ENCODE measurements at regions not wholly inside any gene's neighbourhood (a gene's known extent, or its start where the extent isn't known, plus 50 kb on each side); places are given as distances from the start of the nearest gene placed in this dataset.

DNA sequence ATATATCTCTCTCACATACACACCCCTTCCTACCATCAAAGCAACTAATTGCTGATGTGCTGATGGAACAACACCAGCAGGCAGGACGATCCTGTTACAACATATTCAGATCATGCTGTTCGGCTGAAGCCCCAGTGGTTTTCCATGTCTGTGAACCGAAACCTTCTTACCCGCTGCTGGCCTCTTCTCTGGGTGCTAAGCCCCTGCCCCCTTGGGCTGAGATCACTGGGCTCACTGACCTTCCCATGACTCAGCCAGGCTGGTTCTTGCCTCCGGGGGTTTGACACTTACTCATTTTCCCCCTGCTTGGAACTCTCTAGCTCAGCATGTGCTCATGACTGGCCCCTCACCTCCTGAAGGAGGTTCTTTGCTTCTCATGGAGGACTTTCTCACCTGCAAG, 122.0 kb upstream of the RGMA start:
- H3K27ac ChIP-seq (replicated peaks) = no peak overlapping the region
- no peak for DNase-seq (ENCODE audit: low read depth in 1 of 2, low spot score in 1 of 2)
- H3K27me3 ChIP-seq (ENCODE audit: insufficient read depth, poor library complexity, severe bottlenecking) = no peaks in the 10 kb centered on the region
- no peak overlapping the region for H3K4me3 ChIP-seq (replicated peaks; ENCODE audit: insufficient read depth, low read length)
- TF ChIP-seq CTCF (IDR thresholded peaks at IDR 0.05; ENCODE audit: insufficient read depth, low read length) (no peak), SPI1 (IDR thresholded peaks at IDR 0.05; ENCODE audit: borderline replicate concordance, low read depth) (no peak), GABPA (IDR thresholded peaks at IDR 0.05; ENCODE audit: low read depth) (no peak), POLR2AphosphoS5 (IDR thresholded peaks at IDR 0.05; ENCODE audit: low read depth) (no peak)
- TF ChIP-seq, protein P1, sequence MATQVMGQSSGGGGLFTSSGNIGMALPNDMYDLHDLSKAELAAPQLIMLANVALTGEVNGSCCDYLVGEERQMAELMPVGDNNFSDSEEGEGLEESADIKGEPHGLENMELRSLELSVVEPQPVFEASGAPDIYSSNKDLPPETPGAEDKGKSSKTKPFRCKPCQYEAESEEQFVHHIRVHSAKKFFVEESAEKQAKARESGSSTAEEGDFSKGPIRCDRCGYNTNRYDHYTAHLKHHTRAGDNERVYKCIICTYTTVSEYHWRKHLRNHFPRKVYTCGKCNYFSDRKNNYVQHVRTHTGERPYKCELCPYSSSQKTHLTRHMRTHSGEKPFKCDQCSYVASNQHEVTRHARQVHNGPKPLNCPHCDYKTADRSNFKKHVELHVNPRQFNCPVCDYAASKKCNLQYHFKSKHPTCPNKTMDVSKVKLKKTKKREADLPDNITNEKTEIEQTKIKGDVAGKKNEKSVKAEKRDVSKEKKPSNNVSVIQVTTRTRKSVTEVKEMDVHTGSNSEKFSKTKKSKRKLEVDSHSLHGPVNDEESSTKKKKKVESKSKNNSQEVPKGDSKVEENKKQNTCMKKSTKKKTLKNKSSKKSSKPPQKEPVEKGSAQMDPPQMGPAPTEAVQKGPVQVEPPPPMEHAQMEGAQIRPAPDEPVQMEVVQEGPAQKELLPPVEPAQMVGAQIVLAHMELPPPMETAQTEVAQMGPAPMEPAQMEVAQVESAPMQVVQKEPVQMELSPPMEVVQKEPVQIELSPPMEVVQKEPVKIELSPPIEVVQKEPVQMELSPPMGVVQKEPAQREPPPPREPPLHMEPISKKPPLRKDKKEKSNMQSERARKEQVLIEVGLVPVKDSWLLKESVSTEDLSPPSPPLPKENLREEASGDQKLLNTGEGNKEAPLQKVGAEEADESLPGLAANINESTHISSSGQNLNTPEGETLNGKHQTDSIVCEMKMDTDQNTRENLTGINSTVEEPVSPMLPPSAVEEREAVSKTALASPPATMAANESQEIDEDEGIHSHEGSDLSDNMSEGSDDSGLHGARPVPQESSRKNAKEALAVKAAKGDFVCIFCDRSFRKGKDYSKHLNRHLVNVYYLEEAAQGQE (IDR thresholded peaks at IDR 0.05; ENCODE audit: insufficient replicate concordance, low read depth) = no peak

DNA sequence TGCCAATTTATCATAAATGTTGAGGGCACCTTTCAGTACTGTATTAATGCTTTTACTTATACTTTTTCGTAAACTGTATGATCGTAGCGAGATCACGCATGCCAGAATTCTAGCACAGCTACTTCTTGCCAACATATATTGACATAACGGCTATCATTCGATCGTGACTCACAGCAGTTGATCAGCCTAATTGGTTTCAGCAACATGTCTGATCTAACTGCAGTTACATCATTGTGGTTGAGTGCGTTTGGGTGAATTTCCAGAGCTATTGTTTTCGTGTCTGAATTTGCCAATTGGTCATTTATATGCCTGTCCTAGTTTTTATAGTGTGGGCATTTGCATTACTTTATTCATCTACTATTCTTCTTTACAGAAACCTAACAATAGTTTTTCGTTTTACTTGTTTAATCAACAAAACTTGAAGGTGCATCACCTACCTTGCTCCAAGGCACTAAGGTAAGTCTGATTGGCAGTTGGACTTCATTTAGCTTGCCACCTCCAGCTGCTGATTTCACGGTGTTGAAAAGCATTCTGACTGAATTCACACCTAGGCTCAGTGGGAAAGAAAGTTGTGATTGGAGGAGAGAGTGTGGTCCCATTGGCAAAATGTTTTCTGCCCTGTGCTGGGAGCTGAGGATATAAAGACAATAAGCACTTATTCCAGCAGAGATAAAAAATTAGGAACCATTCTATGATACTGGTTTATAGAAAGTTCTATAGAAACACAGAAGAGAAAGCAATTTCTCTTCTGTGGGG, 120.9 kb upstream of the RGMA start:
- H3K27ac ChIP-seq (replicated peaks) = no peak overlapping the region
- H3K4me3 ChIP-seq (replicated peaks; ENCODE audit: insufficient read depth, low read length) = no peak overlapping the region
- peaks cover 2% of the 10 kb centered on the region for H3K27me3 ChIP-seq (ENCODE audit: insufficient read depth, poor library complexity, severe bottlenecking)
- DNase-seq (ENCODE audit: low read depth in 1 of 2, low spot score in 1 of 2) = no peak
- TF ChIP-seq, protein P1 (IDR thresholded peaks at IDR 0.05; ENCODE audit: insufficient replicate concordance, low read depth) = no peak
- no peak for TF ChIP-seq GABPA (IDR thresholded peaks at IDR 0.05; ENCODE audit: low read depth)
- no peak for TF ChIP-seq CTCF (IDR thresholded peaks at IDR 0.05; ENCODE audit: insufficient read depth, low read length)
- no peak for TF ChIP-seq POLR2AphosphoS5 (IDR thresholded peaks at IDR 0.05; ENCODE audit: low read depth)
- TF ChIP-seq SPI1 (IDR thresholded peaks at IDR 0.05; ENCODE audit: borderline replicate concordance, low read depth) = no peak

DNA sequence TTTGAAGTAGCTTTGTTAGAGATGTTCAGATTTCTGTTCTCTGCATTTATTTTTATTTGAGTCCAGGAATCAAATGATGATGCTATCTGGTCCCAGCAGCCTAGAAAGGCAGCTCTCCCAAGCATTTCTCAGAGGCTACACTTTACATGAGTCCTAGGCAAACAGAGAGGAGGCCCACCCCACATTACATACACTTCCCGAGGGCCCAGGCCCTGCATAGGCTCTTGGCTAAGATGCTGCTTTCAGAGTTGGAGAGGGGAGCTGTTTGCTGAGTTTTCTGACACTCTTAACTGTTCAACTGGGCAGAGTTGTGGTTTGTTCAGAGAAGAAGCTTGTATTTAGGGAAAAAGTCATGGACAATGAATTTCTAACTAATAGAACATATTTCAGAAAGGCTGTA, 117.9 kb upstream of the RGMA start:
- Histone ChIP-seq H3K27ac (replicated peaks) (no peak overlapping the region), H3K4me3 (replicated peaks; ENCODE audit: insufficient read depth, low read length) (no peak overlapping the region), H3K27me3 (ENCODE audit: insufficient read depth, poor library complexity, severe bottlenecking) (peaks cover 2% of the 10 kb centered on the region)
- DNase-seq (ENCODE audit: low read depth in 1 of 2, low spot score in 1 of 2) = no peak
- no peak for TF ChIP-seq GABPA (IDR thresholded peaks at IDR 0.05; ENCODE audit: low read depth)
- no peak for TF ChIP-seq CTCF (IDR thresholded peaks at IDR 0.05; ENCODE audit: insufficient read depth, low read length)

DNA sequence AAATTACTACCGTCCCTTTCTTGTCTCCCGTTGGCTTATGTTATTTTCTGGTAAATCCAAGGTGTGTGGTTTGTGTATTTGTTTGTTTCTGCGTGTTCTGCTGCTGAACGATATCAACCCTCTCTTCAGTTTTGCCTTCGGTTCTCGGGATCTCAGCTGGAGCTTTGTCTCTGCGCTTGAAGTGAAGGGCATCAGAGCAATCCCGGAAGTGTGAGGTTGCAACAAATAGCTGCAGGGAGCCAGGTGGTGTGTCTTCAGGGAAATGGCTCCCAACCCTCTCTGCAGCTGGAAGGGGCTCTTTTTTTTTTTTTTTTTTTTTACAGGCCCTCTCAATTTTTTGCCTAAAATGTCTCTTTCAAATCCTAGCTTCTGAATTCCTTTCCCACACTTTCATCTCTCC, 116.4 kb upstream of the RGMA start:
- Histone ChIP-seq H3K27ac (replicated peaks) (no peak overlapping the region), H3K4me3 (replicated peaks; ENCODE audit: insufficient read depth, low read length) (no peak overlapping the region), H3K27me3 (ENCODE audit: insufficient read depth, poor library complexity, severe bottlenecking) (peaks cover 4% of the 10 kb centered on the region)
- TF ChIP-seq, protein P1 (IDR thresholded peaks at IDR 0.05; ENCODE audit: insufficient replicate concordance, low read depth) = no peak
- TF ChIP-seq POLR2AphosphoS5 (IDR thresholded peaks at IDR 0.05; ENCODE audit: low read depth) (no peak), SPI1 (IDR thresholded peaks at IDR 0.05; ENCODE audit: borderline replicate concordance, low read depth) (no peak)
- no peak for DNase-seq (ENCODE audit: low read depth in 1 of 2, low spot score in 1 of 2)

All from HL-60 (cell line).